ENCODE measurements at regions not wholly inside any gene's neighbourhood (a gene's known extent, or its start where the extent isn't known, plus 50 kb on each side); places are given as distances from the start of the nearest gene placed in this dataset.
A peak's percentile ranks its signal among the peaks of the same experiment; 100 is the strongest.

- Mint-ChIP-seq H3K27ac (ENCODE audit: unreplicated experiment) (peak overlapping the region; percentile 78), H3K9me3 (ENCODE audit: unreplicated experiment) (no peaks in the 10 kb centered on the region), H3K4me1 (ENCODE audit: low read depth, unreplicated experiment) (peaks cover 14% of the 10 kb centered on the region), H3K36me3 (ENCODE audit: insufficient read depth, unreplicated experiment) (no peaks in the 10 kb centered on the region), H3K27me3 (ENCODE audit: insufficient read depth, unreplicated experiment) (no peaks in the 10 kb centered on the region), H3K4me3 (ENCODE audit: unreplicated experiment) (no peak overlapping the region)
- no TSS peak for BruUV-seq (replicated peaks)
- intact Hi-C loops (cut with micrococcal nuclease; ENCODE audit: unreplicated experiment), result no loop called here
- Histone ChIP-seq H3K4me3 (ENCODE audit: low read depth, low read length) (no peak overlapping the region), H3K4me1 (peaks cover 31% of the 10 kb centered on the region), H3K27me3 (replicated peaks; ENCODE audit: control insufficient read depth, insufficient read depth, low read length) (no peaks in the 10 kb centered on the region), H3K36me3 (ENCODE audit: control insufficient read depth, insufficient read depth, low read length) (no peaks in the 10 kb centered on the region), H3K9me3 (no peaks in the 10 kb centered on the region)
- TF ChIP-seq CTCF (IDR thresholded peaks at IDR 0.05; ENCODE audit: insufficient read depth in 1 of 2, low read depth in 1 of 2, low read length in 1 of 2, severe bottlenecking in 1 of 2, unreplicated experiment in 1 of 2), result no peak
- ChIA-PET CTCF (no interaction called here), POLR2A (no interaction called here)
- DNase-seq, result no peak
These were observed 80.9 kb upstream of the PHLPP1 start for GRCh38 chr18:62634458-62634857.

- CTCF ChIA-PET, result no interaction called here
- Mint-ChIP-seq H3K27ac (ENCODE audit: unreplicated experiment) (peak overlapping the region; percentile 78), H3K9me3 (ENCODE audit: unreplicated experiment) (no peaks in the 10 kb centered on the region), H3K27me3 (ENCODE audit: insufficient read depth, unreplicated experiment) (no peaks in the 10 kb centered on the region), H3K4me1 (ENCODE audit: low read depth, unreplicated experiment) (peaks cover 14% of the 10 kb centered on the region), H3K36me3 (ENCODE audit: insufficient read depth, unreplicated experiment) (no peaks in the 10 kb centered on the region), H3K4me3 (ENCODE audit: unreplicated experiment) (no peak overlapping the region)
- intact Hi-C loops (cut with micrococcal nuclease; ENCODE audit: unreplicated experiment), result no loop called here
- peaks cover 31% of the 10 kb centered on the region for H3K4me1 ChIP-seq
- no peaks in the 10 kb centered on the region for H3K9me3 ChIP-seq
- no peaks in the 10 kb centered on the region for H3K27me3 ChIP-seq (replicated peaks; ENCODE audit: control insufficient read depth, insufficient read depth, low read length)
- DNase-seq, result no peak
- H3K4me3 ChIP-seq (ENCODE audit: low read depth, low read length), result no peak overlapping the region
- POLR2A ChIA-PET, result no interaction called here
- no peak for TF ChIP-seq CTCF (IDR thresholded peaks at IDR 0.05; ENCODE audit: insufficient read depth in 1 of 2, low read depth in 1 of 2, low read length in 1 of 2, severe bottlenecking in 1 of 2, unreplicated experiment in 1 of 2)
- no peaks in the 10 kb centered on the region for H3K36me3 ChIP-seq (ENCODE audit: control insufficient read depth, insufficient read depth, low read length)
- no TSS peak for BruUV-seq (replicated peaks)
These were observed 80.2 kb upstream of the PHLPP1 start for GRCh38 chr18:62634979-62635630.

GRCh38 chr18:62637403-62637802 is 77.9 kb upstream of the PHLPP1 start:
- Mint-ChIP-seq H3K27ac (ENCODE audit: unreplicated experiment) (no peak overlapping the region), H3K4me3 (ENCODE audit: unreplicated experiment) (no peak overlapping the region), H3K36me3 (ENCODE audit: insufficient read depth, unreplicated experiment) (no peaks in the 10 kb centered on the region), H3K9me3 (ENCODE audit: unreplicated experiment) (no peaks in the 10 kb centered on the region), H3K4me1 (ENCODE audit: low read depth, unreplicated experiment) (peaks cover 14% of the 10 kb centered on the region), H3K27me3 (ENCODE audit: insufficient read depth, unreplicated experiment) (no peaks in the 10 kb centered on the region)
- Histone ChIP-seq H3K27me3 (replicated peaks; ENCODE audit: control insufficient read depth, insufficient read depth, low read length) (no peaks in the 10 kb centered on the region), H3K9me3 (no peaks in the 10 kb centered on the region), H3K36me3 (ENCODE audit: control insufficient read depth, insufficient read depth, low read length) (no peaks in the 10 kb centered on the region), H3K4me3 (ENCODE audit: low read depth, low read length) (no peak overlapping the region), H3K4me1 (peaks cover 28% of the 10 kb centered on the region)
- intact Hi-C loops (cut with micrococcal nuclease; ENCODE audit: unreplicated experiment), result no loop called here
- ChIA-PET CTCF (no interaction called here), POLR2A (no interaction called here)
- no peak for TF ChIP-seq CTCF (IDR thresholded peaks at IDR 0.05; ENCODE audit: insufficient read depth in 1 of 2, low read depth in 1 of 2, low read length in 1 of 2, severe bottlenecking in 1 of 2, unreplicated experiment in 1 of 2)
- BruUV-seq (replicated peaks), result no TSS peak
- no peak for DNase-seq

Measured in Caco-2 (cell line).